ENCODE measurements at regions not wholly inside any gene's neighbourhood (a gene's known extent, or its start where the extent isn't known, plus 50 kb on each side); places are given as distances from the start of the nearest gene placed in this dataset.
"Not testable (repeated sequence)": the region's sequence is repeated elsewhere in the genome, so short reads cannot be mapped to it uniquely, and the experiment has no call there.

DNA sequence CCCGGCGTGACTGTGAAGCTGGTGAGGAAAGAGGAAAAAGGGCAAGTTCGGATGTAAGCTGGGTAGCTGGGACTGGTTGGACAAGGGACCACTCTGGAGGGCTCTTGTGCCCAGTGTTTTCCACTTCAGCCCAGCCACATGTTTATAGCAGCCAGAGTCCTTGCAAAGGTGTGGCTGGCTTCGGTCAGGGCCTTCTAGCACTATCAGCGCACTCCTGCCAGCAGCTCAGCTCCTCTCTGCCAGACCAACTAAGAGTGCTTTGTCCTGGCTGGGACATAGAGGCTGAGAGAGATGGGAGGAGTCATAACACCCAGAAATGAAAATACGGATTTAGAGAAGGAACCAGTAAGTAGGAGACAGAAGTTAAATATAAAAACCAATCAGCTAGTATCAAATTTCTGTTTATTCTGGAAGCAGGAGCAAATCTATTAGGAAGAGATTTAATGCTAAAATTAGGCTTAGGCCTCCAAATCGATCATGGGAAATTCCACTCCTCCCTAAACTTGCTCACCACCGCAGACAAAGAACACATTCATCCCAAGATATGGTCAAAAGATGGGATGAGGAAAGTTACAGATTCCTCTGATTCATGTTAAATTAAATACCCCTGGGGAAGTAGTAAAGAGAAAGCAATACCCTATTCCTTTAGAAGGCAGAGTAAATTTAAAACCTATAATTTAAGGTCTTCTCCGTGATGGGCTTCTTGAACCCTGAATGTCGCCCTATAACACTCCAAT lies 135.0 kb downstream of the RALA start:
- no peak for DNase-seq
- TF ChIP-seq, protein P1, sequence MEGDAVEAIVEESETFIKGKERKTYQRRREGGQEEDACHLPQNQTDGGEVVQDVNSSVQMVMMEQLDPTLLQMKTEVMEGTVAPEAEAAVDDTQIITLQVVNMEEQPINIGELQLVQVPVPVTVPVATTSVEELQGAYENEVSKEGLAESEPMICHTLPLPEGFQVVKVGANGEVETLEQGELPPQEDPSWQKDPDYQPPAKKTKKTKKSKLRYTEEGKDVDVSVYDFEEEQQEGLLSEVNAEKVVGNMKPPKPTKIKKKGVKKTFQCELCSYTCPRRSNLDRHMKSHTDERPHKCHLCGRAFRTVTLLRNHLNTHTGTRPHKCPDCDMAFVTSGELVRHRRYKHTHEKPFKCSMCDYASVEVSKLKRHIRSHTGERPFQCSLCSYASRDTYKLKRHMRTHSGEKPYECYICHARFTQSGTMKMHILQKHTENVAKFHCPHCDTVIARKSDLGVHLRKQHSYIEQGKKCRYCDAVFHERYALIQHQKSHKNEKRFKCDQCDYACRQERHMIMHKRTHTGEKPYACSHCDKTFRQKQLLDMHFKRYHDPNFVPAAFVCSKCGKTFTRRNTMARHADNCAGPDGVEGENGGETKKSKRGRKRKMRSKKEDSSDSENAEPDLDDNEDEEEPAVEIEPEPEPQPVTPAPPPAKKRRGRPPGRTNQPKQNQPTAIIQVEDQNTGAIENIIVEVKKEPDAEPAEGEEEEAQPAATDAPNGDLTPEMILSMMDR (IDR thresholded peaks at IDR 0.05) = no peak
- no peak for TF ChIP-seq POLR2A (IDR thresholded peaks at IDR 0.05)
- TF ChIP-seq EP300 (IDR thresholded peaks at IDR 0.05) = no peak
- no peak for TF ChIP-seq POLR2AphosphoS5 (IDR thresholded peaks at IDR 0.05)
- Histone ChIP-seq H3K9me3 (peaks cover 0 to 7% (median 1%) of the 10 kb centered on the region in 4 donors), H3K36me3 (no peaks in the 10 kb centered on the region), H3K27ac (peak overlapping the region in 1 of 5 donors; percentile 11), H3K27me3 (no peaks in the 10 kb centered on the region), H3K4me1 (peaks cover 0 to 20% (median 12%) of the 10 kb centered on the region in 4 donors), H3K4me3 (no peak overlapping the region)
- intact Hi-C loops (cut with DNase I; ENCODE audit: low total_unique reads) = no loop called here
- 74 to 87% (median 78%) methylated on average over 10 of the region's 10 CpGs for WGBS, 5 donors

DNA sequence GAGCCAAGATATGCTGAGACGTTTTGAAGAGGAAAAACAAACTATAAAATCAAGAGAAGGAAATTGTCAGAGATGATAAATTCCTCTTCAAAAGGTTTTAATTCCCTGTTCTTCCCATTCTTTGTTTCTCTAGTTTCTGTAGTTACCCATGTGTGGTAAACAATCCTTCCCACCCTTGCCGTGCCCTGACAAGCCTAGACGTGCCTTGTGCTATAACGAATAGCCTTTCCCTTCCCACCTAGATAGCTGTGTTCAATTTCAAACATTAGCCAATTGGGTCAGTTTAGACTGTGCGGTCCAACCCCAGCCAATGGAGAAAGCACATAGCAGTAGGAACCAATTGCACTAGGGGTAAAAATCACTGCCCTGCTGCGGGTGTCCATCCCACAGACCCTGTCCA lies 138.1 kb downstream of the RALA start:
- Histone ChIP-seq H3K4me3 (no peak overlapping the region), H3K36me3 (no peaks in the 10 kb centered on the region), H3K9me3 (peaks cover 0 to 7% (median 1%) of the 10 kb centered on the region in 4 donors), H3K27ac (no peak overlapping the region), H3K27me3 (no peaks in the 10 kb centered on the region), H3K4me1 (peaks cover 0 to 11% (median 6%) of the 10 kb centered on the region in 4 donors)
- WGBS, 5 donors = 70 to 80% (median 77%) methylated on average over 6 of the region's 6 CpGs
- no peak for TF ChIP-seq POLR2A (IDR thresholded peaks at IDR 0.05)
- no peak for TF ChIP-seq POLR2AphosphoS5 (IDR thresholded peaks at IDR 0.05)
- no peak for TF ChIP-seq EP300 (IDR thresholded peaks at IDR 0.05)
- TF ChIP-seq, protein P1 (IDR thresholded peaks at IDR 0.05) = no peak
- intact Hi-C loops (cut with DNase I; ENCODE audit: low total_unique reads) = no loop called here
- DNase-seq = no peak

DNA sequence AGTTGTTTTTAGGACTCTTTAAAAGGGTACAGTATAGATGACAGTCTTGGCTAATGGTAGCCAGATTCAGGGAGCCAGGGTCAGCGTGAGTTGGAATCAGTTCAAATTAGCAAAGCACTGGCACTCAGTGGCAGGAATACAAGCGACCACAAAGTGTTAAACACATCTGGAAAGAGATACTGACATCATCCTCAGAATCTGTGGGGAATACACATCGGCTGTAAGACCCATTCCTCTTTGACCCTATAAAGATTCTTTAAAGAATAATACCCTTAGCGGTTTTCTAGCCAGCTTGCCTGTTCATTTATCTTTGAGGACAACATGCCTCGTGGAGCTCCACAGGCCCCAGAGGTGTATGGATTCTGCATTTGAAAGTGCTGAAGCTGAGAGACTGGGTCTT lies 139.1 kb downstream of the RALA start:
- H3K36me3 ChIP-seq; H3K27me3 ChIP-seq; H3K27ac ChIP-seq; intact Hi-C loops (cut with DNase I; ENCODE audit: low total_unique reads); H3K4me3 ChIP-seq; H3K9me3 ChIP-seq; DNase-seq: not testable (repeated sequence)
- H3K4me1 ChIP-seq = peaks cover 0 to 11% (median 6%) of the 10 kb centered on the region in 4 donors
- 68 to 85% (median 72%) methylated on average over 5 of the region's 5 CpGs for WGBS, 5 donors

DNA sequence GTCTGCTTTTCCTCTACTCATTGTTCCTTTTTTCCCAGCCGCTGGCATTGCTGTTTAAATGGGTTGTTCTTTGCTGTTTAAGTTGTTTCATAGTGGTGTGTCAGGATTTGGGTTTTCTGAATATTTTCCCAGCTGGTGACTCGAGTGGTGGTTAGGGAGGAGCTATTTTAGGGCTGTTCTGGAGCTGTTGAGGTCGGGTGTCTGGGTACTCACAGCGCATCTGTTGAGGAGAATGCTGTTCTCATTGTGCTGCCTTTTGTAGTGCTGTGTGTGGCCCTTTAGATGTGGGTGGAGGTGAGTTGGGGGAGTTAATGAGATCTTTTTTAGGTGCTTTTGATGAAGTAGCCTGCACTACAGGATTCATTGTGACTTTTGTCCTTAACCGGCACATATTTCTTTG lies 139.5 kb downstream of the RALA start:
- 69 to 80% (median 74%) methylated on average over 5 of the region's 5 CpGs for WGBS, 5 donors

DNA sequence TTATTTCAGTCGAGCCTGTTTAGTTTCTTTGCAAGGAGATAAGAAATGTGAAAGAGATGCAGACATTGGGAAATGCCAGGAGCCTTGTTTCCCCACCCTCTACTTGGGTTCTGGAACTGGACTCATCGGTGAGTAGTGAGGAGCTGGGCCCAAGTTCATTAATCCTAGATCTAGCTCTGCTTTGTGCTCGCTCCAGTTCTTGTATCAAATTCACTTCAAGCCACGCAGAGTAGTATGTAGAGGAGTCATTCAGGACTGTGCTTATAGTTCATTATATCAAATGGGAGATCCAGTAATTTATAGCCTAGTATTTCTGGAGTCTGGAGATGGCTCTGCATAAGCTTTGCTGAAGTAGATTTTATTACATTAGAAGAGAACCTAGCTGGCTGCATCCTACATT lies 142.5 kb downstream of the RALA start:
- H3K4me1 ChIP-seq; intact Hi-C loops (cut with DNase I; ENCODE audit: low total_unique reads): not testable (repeated sequence)
- 87 to 89% (median 88%) methylated on average over 4 of the region's 4 CpGs for WGBS, 5 donors

More for the DNA sequence above, 139.5 kb downstream of the RALA start:
- intact Hi-C loops (cut with DNase I; ENCODE audit: low total_unique reads); H3K27ac ChIP-seq; DNase-seq; H3K9me3 ChIP-seq; H3K27me3 ChIP-seq; H3K4me3 ChIP-seq; H3K4me1 ChIP-seq; H3K36me3 ChIP-seq: not testable (repeated sequence)

DNA sequence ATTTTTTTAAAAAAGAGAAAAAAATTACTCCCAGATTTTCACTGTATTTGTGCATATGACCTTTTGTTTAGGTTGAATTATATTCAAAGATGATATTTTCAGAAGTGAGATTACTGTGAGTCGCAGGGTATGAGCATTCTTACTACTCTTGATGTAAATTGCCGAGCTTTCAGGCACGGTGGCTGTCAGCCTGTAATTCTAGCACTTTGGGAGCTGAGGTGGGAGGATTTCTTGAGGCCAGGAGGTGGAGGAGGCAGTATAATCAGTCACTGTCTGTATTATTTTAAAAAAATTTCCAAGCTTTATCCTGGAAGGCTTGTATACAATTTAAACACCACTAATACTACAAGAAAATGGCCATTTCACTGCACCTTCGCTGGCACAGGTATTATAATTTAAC lies 145.1 kb downstream of the RALA start:
- H3K27me3 ChIP-seq; H3K4me1 ChIP-seq; DNase-seq; H3K27ac ChIP-seq; intact Hi-C loops (cut with DNase I; ENCODE audit: low total_unique reads); H3K4me3 ChIP-seq; H3K9me3 ChIP-seq: not testable (repeated sequence)
- H3K36me3 ChIP-seq = peaks cover 0 to 53% (median 43%) of the 10 kb centered on the region in 4 donors
- WGBS, 5 donors = 86 to 97% (median 90%) methylated on average over 3 to 4 of the region's 4 CpGs

More for the DNA sequence above, 142.5 kb downstream of the RALA start:
- not testable (repeated sequence) for H3K27me3 ChIP-seq, H3K4me3 ChIP-seq, H3K27ac ChIP-seq, DNase-seq, H3K9me3 ChIP-seq
- H3K36me3 ChIP-seq = peaks cover 0 to 31% (median 24%) of the 10 kb centered on the region in 4 donors

DNA sequence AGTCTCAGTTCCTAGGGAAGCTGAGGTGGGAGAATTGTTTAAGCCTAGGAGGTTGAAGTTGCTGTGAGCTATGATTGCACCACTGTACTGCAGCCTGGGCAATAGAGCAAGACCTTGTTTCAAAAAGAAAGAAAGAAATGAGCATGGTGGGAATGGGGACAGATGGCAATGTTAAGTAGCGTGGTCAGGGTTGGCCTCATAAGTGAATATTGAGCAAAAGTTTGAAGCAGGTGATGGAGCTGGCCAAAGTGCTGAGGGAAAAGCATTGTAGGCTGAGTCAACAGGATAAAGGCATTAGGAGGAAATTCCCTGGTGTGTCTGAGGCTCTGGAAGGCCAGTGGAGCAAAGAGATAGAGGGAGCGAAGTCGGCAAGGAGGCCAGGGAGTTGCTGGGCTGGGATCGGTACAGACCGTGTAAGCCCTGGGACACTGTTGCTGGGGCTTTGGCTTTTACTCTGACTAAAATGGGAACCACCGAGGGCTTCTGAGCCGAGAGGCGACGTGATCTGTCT lies 151.0 kb downstream of the RALA start:
- H3K27me3 ChIP-seq; DNase-seq; H3K27ac ChIP-seq; H3K4me3 ChIP-seq; H3K4me1 ChIP-seq; intact Hi-C loops (cut with DNase I; ENCODE audit: low total_unique reads); H3K9me3 ChIP-seq: not testable (repeated sequence)
- peaks cover 0 to 40% (median 31%) of the 10 kb centered on the region in 4 donors for H3K36me3 ChIP-seq
- WGBS, 5 donors = 92 to 96% (median 95%) methylated on average over 9 of the region's 9 CpGs

DNA sequence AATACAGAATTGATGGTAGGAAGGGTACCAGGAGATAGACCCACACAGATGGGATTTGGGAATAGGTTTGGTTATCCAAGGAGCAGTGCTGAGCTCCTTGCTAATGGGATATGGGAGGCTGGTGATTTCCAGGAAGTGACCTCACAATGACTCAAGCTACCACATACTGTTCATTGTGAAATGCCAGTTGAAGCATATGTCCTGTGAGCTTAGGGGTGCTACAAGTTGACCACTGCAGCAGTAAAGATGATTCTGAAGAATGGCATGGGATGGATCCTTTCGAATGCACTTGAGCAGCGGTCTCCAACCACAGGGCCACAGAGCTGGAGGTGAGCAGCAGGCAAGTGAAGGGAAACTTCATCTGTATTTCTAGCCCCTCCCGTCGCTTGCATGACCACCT lies 158.2 kb downstream of the RALA start:
- H3K4me1 ChIP-seq; H3K9me3 ChIP-seq; intact Hi-C loops (cut with DNase I; ENCODE audit: low total_unique reads); H3K4me3 ChIP-seq; H3K27ac ChIP-seq; DNase-seq; H3K27me3 ChIP-seq: not testable (repeated sequence)
- WGBS, 5 donors = 98 to 100% (median 100%) methylated on average over 2 to 4 of the region's 4 CpGs
- H3K36me3 ChIP-seq = peaks cover 0 to 49% (median 33%) of the 10 kb centered on the region in 4 donors

DNA sequence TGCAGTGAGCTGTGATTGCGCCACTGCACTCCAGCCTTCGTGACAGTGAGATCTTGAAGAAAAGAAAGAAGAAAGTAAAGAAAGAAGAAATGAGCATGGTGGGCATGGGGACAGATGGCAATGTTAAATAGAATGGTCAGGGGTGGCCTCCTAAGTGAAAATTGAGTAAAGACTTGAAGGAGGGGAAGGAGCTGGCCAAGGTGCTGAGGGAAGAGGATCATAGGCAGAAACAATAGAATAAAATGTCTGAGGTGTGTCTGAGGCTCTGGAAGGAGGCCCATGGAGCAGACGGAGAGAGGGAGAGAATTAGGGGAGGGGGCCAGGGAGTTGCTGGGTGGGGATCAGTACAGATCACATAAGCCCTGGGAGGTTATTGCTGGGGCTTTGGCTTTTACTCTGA lies 163.1 kb downstream of the RALA start:
- 82 to 90% (median 85%) methylated on average over 3 of the region's 3 CpGs for WGBS, 5 donors

More for the DNA sequence above, 163.1 kb downstream of the RALA start:
- DNase-seq; H3K27me3 ChIP-seq; H3K4me1 ChIP-seq; H3K4me3 ChIP-seq; H3K27ac ChIP-seq; H3K9me3 ChIP-seq; intact Hi-C loops (cut with DNase I; ENCODE audit: low total_unique reads): not testable (repeated sequence)
- peaks cover 0 to 46% (median 38%) of the 10 kb centered on the region in 4 donors for H3K36me3 ChIP-seq

Data from stomach (tissue), 8 donors.